HG02981 (cell line): ENCODE measurements at regions not wholly inside any gene's neighbourhood (a gene's known extent, or its start where the extent isn't known, plus 50 kb on each side); places are given as distances from the start of the nearest gene placed in this dataset.

Source experiments
- ATAC-seq: cut with Tn5 transposase; IDR thresholded peaks from one replicate; pipeline ENCODE4 v1.9.1; 2021; ENCODE audit warnings: mild to moderate bottlenecking, moderate library complexity; ENCODE audit not compliant: unreplicated experiment

- no peak for ATAC-seq
These were observed 270.3 kb upstream of the VLDLR start for GRCh38 chr9:2351324-2351723.

- ATAC-seq, result no peak
These were observed 267.4 kb upstream of the VLDLR start for GRCh38 chr9:2354216-2354615.

GRCh38 chr9:2354856-2355696 lies 266.5 kb upstream of the VLDLR start:
- ATAC-seq, result no peak

GRCh38 chr9:2355697-2355983 lies 265.9 kb upstream of the VLDLR start:
- no peak for ATAC-seq

GRCh38 chr9:2356041-2356790 lies 265.4 kb upstream of the VLDLR start:
- ATAC-seq, result no peak

- no peak for ATAC-seq
These were observed 261.6 kb upstream of the VLDLR start for GRCh38 chr9:2359891-2360471.

- ATAC-seq, result no peak
These were observed 259.4 kb upstream of the VLDLR start for GRCh38 chr9:2362150-2362549.

- no peak for ATAC-seq
These were observed 258.3 kb upstream of the VLDLR start for GRCh38 chr9:2363138-2363745.

- no peak for ATAC-seq
These were observed 257.8 kb upstream of the VLDLR start for GRCh38 chr9:2363781-2364180.

GRCh38 chr9:2367970-2368369 lies 253.6 kb upstream of the VLDLR start:
- ATAC-seq, result no peak

- ATAC-seq, result no peak
These were observed 247.9 kb upstream of the VLDLR start for GRCh38 chr9:2373648-2374047.

- no peak for ATAC-seq
These were observed 246.5 kb upstream of the VLDLR start for GRCh38 chr9:2375114-2375513.

GRCh38 chr9:2377117-2377516 lies 244.5 kb upstream of the VLDLR start:
- ATAC-seq, result no peak

- ATAC-seq, result no peak
These were observed 243.8 kb upstream of the VLDLR start for GRCh38 chr9:2377834-2378233.

- ATAC-seq, result no peak
These were observed 243.3 kb upstream of the VLDLR start for GRCh38 chr9:2378266-2378665.

GRCh38 chr9:2378816-2379215 lies 242.8 kb upstream of the VLDLR start:
- ATAC-seq, result no peak

- no peak for ATAC-seq
These were observed 236.8 kb upstream of the VLDLR start for GRCh38 chr9:2384741-2385140.

GRCh38 chr9:2385746-2386145 lies 235.8 kb upstream of the VLDLR start:
- no peak for ATAC-seq

- ATAC-seq, result no peak
These were observed 235.0 kb upstream of the VLDLR start for GRCh38 chr9:2386566-2386965.

GRCh38 chr9:2387166-2387565 lies 234.4 kb upstream of the VLDLR start:
- ATAC-seq, result no peak

- no peak for ATAC-seq
These were observed 232.2 kb upstream of the VLDLR start for GRCh38 chr9:2389404-2389803.

GRCh38 chr9:2390028-2390427 lies 231.6 kb upstream of the VLDLR start:
- ATAC-seq, result no peak
